ENCODE measurements at regions not wholly inside any gene's neighbourhood (a gene's known extent, or its start where the extent isn't known, plus 50 kb on each side); places are given as distances from the start of the nearest gene placed in this dataset.

GRCh38 chr6:92784235-92784634, 635.1 kb downstream of the EPHA7 start:
- TF ChIP-seq CBX3 (IDR thresholded peaks at IDR 0.05; ENCODE audit: borderline replicate concordance, low read depth) (no peak), EZH2 (IDR thresholded peaks at IDR 0.05; ENCODE audit: borderline replicate concordance, control insufficient read depth, low read depth, low read length) (no peak), EP300 (IDR thresholded peaks at IDR 0.05; ENCODE audit: borderline replicate concordance in 1 of 2, control insufficient read depth in 1 of 2, low read depth in 2 of 2, low read length in 2 of 2) (no peak), NR2F1 (conservative IDR thresholded peaks at IDR 0.05) (no peak), CTCF (IDR thresholded peaks at IDR 0.05 in 2 of 3, conservative IDR thresholded peaks at IDR 0.05 in 1 of 3; ENCODE audit: control insufficient read depth in 2 of 3, extremely low read depth in 1 of 3, insufficient read depth in 1 of 3, low read depth in 3 of 3, low read length in 3 of 3) (0 out of 6 replicates have a peak, but pooled peaks of 1 of the 3 experiments have one; percentile 1), E2F4 (IDR thresholded peaks at IDR 0.05; ENCODE audit: low read depth, low read length) (no peak), RELA (IDR thresholded peaks at IDR 0.05; ENCODE audit: borderline replicate concordance, partially characterized antibody) (no peak)

Measured in GM12878 (cell line).